Kidney (tissue), 13 donors: ENCODE measurements at regions not wholly inside any gene's neighbourhood (a gene's known extent, or its start where the extent isn't known, plus 50 kb on each side); places are given as distances from the start of the nearest gene placed in this dataset.

Experiments
- DNase-seq, 5 donors: peaks; one replicate each; pipeline ENCODE4 v3.0.0-alpha.2; 2013 to 2020
- FAIRE-seq: peaks from 2 replicates; lab custom pipeline; 2012; peaks lifted over from hg19 to GRCh38; lab: Jason Lieb, UNC
- H3K27ac ChIP-seq, 2 donors: one replicate each; pipeline ENCODE4 v1.7.0; 2013; ENCODE audit warnings: low read depth in 2 of 2, low read length in 2 of 2, inconsistent platforms in 1 of 2
- H3K27me3 ChIP-seq: one replicate; pipeline ENCODE4 v1.7.1; 2013; ENCODE audit warnings: low read length, inconsistent platforms; ENCODE audit not compliant: control insufficient read depth, insufficient read depth
- H3K36me3 ChIP-seq, 3 donors: one replicate each; pipeline versions ENCODE4 v1.7.0 to v1.7.1; 2013; ENCODE audit warnings: low read length in 3 of 3, control low read depth in 1 of 3, inconsistent platforms in 1 of 3; ENCODE audit not compliant: insufficient read depth in 3 of 3, control insufficient read depth in 2 of 3
- H3K4me1 ChIP-seq, 3 donors: one replicate each; pipeline versions ENCODE4 v1.7.0 to v1.7.1; 2013; ENCODE audit warnings: low read length in 3 of 3, inconsistent platforms in 1 of 3, low read depth in 1 of 3; ENCODE audit not compliant: control insufficient read depth in 2 of 3, insufficient read depth in 2 of 3
- H3K4me3 ChIP-seq, 3 donors: one replicate each; pipeline versions ENCODE4 v1.7.0 to v1.8.1; 2013; ENCODE audit warnings: low read length in 3 of 3, control low read depth in 1 of 3, inconsistent platforms in 1 of 3
- H3K9ac ChIP-seq, 3 donors: one replicate each; pipeline versions ENCODE4 v1.7.0 to v1.7.1; 2013; ENCODE audit warnings: low read length in 3 of 3, control low read depth in 1 of 3, inconsistent platforms in 1 of 3
- H3K9me3 ChIP-seq, 3 donors: one replicate each; pipeline versions ENCODE4 v1.7.0 to v1.7.1; 2013; ENCODE audit warnings: low read length in 3 of 3, control low read depth in 1 of 3, inconsistent platforms in 1 of 3; ENCODE audit not compliant: control insufficient read depth in 2 of 3, insufficient read depth in 1 of 3
- intact Hi-C: fragments of 100-400 bp; cut with DNase I; formaldehyde crosslinking; loops from one replicate; pipeline ENCODE4 v1.11.1; 2022
- TF ChIP-seq, protein P1 (sequence below): IDR thresholded peaks from 3 replicates; pipeline ENCODE4 v1.5.1; 2012; ENCODE audit warnings: mild to moderate bottlenecking, moderate library complexity, borderline replicate concordance; ENCODE audit not compliant: insufficient read depth; ENCODE audit errors: extremely low read depth
- donor health status: control.
- donor health status: control.
- donor health status: control.
- donor health status: control.
- donor health status: control.
- donor health status: DM: yes; HTN: yes; CAD: no.
- donor health status: Normal renal cell carcinoma (clear cell type).

DNA sequence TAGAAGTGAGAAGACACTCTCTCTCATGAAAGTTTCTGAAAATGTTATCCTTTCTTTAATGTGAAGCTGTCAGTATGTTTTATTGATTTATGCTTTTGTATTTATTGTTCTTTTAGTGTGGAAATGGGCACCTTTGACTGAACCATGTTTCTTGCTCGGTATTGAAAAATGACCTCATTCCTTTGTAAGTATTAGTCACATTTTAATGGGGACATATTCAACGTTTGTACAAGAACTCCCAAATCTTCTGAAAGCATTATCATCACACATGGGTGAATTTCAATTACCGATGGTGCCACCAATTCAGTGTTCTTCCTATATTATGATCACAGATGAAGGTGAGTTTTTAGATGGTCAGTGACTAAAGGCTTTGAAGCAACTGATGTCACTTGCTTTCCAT, 371.8 kb upstream of the GCFC2 start:
- TF ChIP-seq, protein P1, sequence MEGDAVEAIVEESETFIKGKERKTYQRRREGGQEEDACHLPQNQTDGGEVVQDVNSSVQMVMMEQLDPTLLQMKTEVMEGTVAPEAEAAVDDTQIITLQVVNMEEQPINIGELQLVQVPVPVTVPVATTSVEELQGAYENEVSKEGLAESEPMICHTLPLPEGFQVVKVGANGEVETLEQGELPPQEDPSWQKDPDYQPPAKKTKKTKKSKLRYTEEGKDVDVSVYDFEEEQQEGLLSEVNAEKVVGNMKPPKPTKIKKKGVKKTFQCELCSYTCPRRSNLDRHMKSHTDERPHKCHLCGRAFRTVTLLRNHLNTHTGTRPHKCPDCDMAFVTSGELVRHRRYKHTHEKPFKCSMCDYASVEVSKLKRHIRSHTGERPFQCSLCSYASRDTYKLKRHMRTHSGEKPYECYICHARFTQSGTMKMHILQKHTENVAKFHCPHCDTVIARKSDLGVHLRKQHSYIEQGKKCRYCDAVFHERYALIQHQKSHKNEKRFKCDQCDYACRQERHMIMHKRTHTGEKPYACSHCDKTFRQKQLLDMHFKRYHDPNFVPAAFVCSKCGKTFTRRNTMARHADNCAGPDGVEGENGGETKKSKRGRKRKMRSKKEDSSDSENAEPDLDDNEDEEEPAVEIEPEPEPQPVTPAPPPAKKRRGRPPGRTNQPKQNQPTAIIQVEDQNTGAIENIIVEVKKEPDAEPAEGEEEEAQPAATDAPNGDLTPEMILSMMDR, result no peak
- no peaks in the 10 kb centered on the region for H3K4me1 ChIP-seq
- no peaks in the 10 kb centered on the region for H3K27me3 ChIP-seq
- H3K27ac ChIP-seq, result no peak overlapping the region
- no peaks in the 10 kb centered on the region for H3K9me3 ChIP-seq
- no peak for DNase-seq
- FAIRE-seq, result no peak
- no peaks in the 10 kb centered on the region for H3K36me3 ChIP-seq
- no peak overlapping the region for H3K9ac ChIP-seq
- intact Hi-C loops, result no loop called here
- H3K4me3 ChIP-seq, result no peak overlapping the region

DNA sequence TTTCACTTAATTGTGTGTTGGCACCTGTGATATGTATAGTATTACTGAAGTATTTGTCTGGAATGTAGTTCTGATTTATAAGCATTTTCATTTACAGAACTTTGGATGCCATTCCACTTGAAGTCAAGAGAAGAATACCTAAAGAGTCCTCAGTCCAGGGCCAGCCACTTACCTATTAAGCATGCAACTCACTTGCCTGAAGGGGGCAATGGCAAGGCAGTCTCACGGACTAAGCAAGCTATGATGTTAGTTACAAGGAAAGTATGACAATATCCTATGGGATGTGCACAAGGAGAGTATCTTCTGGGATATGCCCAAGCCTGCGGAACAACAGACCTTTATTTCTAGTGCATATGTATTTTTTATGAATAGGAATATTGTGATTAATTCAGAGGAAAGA, 369.4 kb upstream of the GCFC2 start:
- intact Hi-C loops, result no loop called here
- TF ChIP-seq, protein P1, result no peak
- DNase-seq (no peak), FAIRE-seq (no peak)
- Histone ChIP-seq H3K4me3 (no peak overlapping the region), H3K27me3 (no peaks in the 10 kb centered on the region), H3K4me1 (no peaks in the 10 kb centered on the region), H3K9ac (no peak overlapping the region), H3K9me3 (no peaks in the 10 kb centered on the region), H3K36me3 (no peaks in the 10 kb centered on the region), H3K27ac (no peak overlapping the region)

DNA sequence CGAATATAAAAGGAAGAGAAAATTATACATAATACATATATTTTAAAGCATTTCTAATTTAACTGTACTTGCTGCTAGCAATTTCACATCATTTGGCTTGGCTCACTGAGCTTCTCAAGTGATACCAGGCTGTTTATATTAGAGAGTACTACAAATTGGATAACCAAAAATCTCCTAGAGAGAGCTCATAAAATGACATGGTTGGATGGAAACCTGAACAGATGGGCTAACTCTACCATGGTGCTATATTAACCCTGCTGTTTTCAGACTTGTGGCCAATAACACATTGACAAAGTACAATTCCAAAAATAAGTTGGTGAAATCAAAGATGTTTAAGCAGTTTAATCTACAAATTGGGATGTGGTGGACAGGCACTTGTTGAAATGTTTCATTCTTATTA, 364.4 kb upstream of the GCFC2 start:
- intact Hi-C loops, result no loop called here
- TF ChIP-seq, protein P1, result no peak

DNA sequence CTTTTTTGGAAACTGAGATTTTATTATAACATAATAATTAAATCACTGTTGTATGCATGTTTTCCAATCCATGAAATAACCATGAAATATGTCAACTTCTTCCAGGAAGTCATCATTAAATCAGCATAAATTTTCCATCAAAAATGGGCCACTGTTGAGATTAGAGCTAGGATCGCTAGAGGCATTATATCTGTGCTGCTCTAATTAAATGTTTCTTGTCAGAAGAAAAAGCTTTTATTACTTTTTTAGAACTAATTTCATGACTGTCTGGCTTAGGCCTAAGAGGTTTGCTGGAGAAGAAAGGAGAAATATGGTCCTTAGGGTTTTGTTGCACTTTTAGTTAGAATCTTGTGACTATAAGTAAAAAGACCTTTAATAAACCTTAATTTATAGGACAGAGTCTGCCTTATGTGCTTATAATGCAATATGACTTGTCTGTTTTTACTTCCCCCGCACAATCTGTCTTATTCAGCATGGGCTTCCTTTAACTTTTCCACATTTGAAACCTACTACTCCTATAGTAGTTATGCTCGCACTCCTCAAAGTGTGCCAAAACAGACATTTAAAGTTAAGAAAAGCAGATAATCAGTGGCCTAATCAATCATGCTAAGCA, 363.4 kb upstream of the GCFC2 start:
- H3K9me3 ChIP-seq, result no peaks in the 10 kb centered on the region
- no peak overlapping the region for H3K4me3 ChIP-seq
- intact Hi-C loops, result no loop called here
- FAIRE-seq, result no peak
- no peak overlapping the region for H3K9ac ChIP-seq
- no peaks in the 10 kb centered on the region for H3K36me3 ChIP-seq
- H3K4me1 ChIP-seq, result no peaks in the 10 kb centered on the region
- H3K27ac ChIP-seq, result no peak overlapping the region
- DNase-seq, result peak in 1 of 5 donors; percentile 37
- no peaks in the 10 kb centered on the region for H3K27me3 ChIP-seq
- TF ChIP-seq, protein P1, result no peak

More for the DNA sequence above, 364.4 kb upstream of the GCFC2 start:
- no peaks in the 10 kb centered on the region for H3K36me3 ChIP-seq
- no peaks in the 10 kb centered on the region for H3K9me3 ChIP-seq
- DNase-seq, result peak in 1 of 5 donors; percentile 7
- H3K9ac ChIP-seq, result no peak overlapping the region
- no peaks in the 10 kb centered on the region for H3K27me3 ChIP-seq
- H3K4me1 ChIP-seq, result no peaks in the 10 kb centered on the region
- H3K4me3 ChIP-seq, result no peak overlapping the region
- no peak overlapping the region for H3K27ac ChIP-seq
- FAIRE-seq, result no peak
